K562 (cell line): ENCODE measurements at regions not wholly inside any gene's neighbourhood (a gene's known extent, or its start where the extent isn't known, plus 50 kb on each side); places are given as distances from the start of the nearest gene placed in this dataset.

Source experiments
- ATAC-seq: fragments of 200-7000 bp; cut with Tn5 transposase; 3 replicates; pipeline ENCODE4 v1.9.1; 2020; ENCODE audit warnings: moderate library complexity
- BruUV-seq: library from RNA; stranded (reverse); fragments of 400-500 nt; replicated peaks from 2 replicates; lab custom pipeline; 2021; lab: Mats Ljungman, UMichigan
- CTCF ChIA-PET: fragments of 300-600 bp; formaldehyde crosslinking; extraction: SDS; loops from one replicate; lab custom pipeline; 2021; ENCODE audit warnings: low intra/inter-chr PET ratio; lab: Yijun Ruan, JAX
- POLR2A ChIA-PET: fragments of 300-600, 350-650 bp; sonication (Branson Sonifier 250); formaldehyde crosslinking; extraction: SDS; loops from one replicate; lab custom pipeline; 2021; ENCODE audit warnings: antibody characterized with exemption, inconsistent platforms; lab: Yijun Ruan, JAX
- DNase-seq, 4 experiments: peaks; one replicate each; pipeline versions ENCODE4 v3.0.0 to v3.0.0-alpha.2; 2011 to 2018; ENCODE audit warnings: low spot score in 3 of 4, mixed read lengths in 3 of 4; ENCODE audit errors: extremely low read depth in 1 of 4
- FAIRE-seq: peaks from 2 replicates; lab custom pipeline; 2011; peaks lifted over from hg19 to GRCh38; lab: Jason Lieb, UNC
- H2AFZ ChIP-seq: 2 replicates; pipeline ENCODE4 v1.6.0; 2011; ENCODE audit warnings: low read depth, low read length, control low read depth, inconsistent platforms
- H3K27ac ChIP-seq: fragments of 200-600 bp; 3 replicates; pipeline ENCODE4 v1.8.0; 2011; ENCODE audit warnings: low read depth, mild to moderate bottlenecking, control low read depth, inconsistent platforms, low read length, moderate library complexity, mixed read lengths; ENCODE audit errors: extremely low read depth
- H3K27me3 ChIP-seq, 2 experiments: fragments of 300-600 bp in 1 of 2; 2 replicates in 1 of 2; 3 replicates in 1 of 2; pipeline versions ENCODE4 v1.6.0 to v1.8.0; 2011; ENCODE audit warnings: inconsistent platforms in 2 of 2, low read length in 2 of 2, mild to moderate bottlenecking in 1 of 2, mixed read lengths in 1 of 2, moderate library complexity in 1 of 2; ENCODE audit not compliant: control insufficient read depth in 2 of 2, insufficient read depth in 2 of 2
- H3K36me3 ChIP-seq: fragments of 300-600 bp; 3 replicates; pipeline ENCODE4 v1.8.0; 2011; ENCODE audit warnings: mild to moderate bottlenecking, low read length, inconsistent platforms; ENCODE audit not compliant: control insufficient read depth, insufficient read depth
- H3K4me1 ChIP-seq, 2 experiments: fragments of 200-600 bp in 1 of 2; replicated peaks in 1 of 2; 2 replicates in 1 of 2; 3 replicates in 1 of 2; pipeline versions ENCODE4 v1.5.1 to v1.8.0; 2011; ENCODE audit warnings: inconsistent platforms in 2 of 2, low read length in 2 of 2, mild to moderate bottlenecking in 1 of 2, mixed read lengths in 1 of 2, moderate library complexity in 1 of 2; ENCODE audit not compliant: control insufficient read depth in 2 of 2, insufficient read depth in 2 of 2
- H3K4me2 ChIP-seq: 2 replicates; pipeline ENCODE4 v1.6.1; 2011; ENCODE audit warnings: low read length, control low read depth, inconsistent platforms, mixed read lengths; ENCODE audit not compliant: insufficient read depth
- H3K4me3 ChIP-seq: fragments of 200-600 bp; sonication (generic), shearing (Covaris generic); 2 replicates; pipeline ENCODE4 v1.5.1; 2016; ENCODE audit warnings: control low read depth, inconsistent platforms
- H3K79me2 ChIP-seq: fragments of 200-600 bp; 3 replicates; pipeline ENCODE4 v1.8.0; 2011; ENCODE audit warnings: low read length, inconsistent platforms; ENCODE audit not compliant: control insufficient read depth, insufficient read depth
- H3K9ac ChIP-seq, 2 experiments: 2 replicates each; pipeline versions ENCODE4 v1.6.0 to v1.6.1; 2011; ENCODE audit warnings: low read depth in 2 of 2, low read length in 2 of 2, control low read depth in 1 of 2, inconsistent platforms in 1 of 2, mild to moderate bottlenecking in 1 of 2, mixed read lengths in 1 of 2; ENCODE audit not compliant: insufficient read depth in 1 of 2
- H3K9me1 ChIP-seq: one replicate; pipeline ENCODE4 v1.6.0; 2011; ENCODE audit warnings: inconsistent platforms, mild to moderate bottlenecking, low read length, moderate library complexity; ENCODE audit not compliant: control insufficient read depth, insufficient read depth
- H3K9me3 ChIP-seq: replicated peaks from 2 replicates; pipeline ENCODE4 v1.5.1; 2011; ENCODE audit warnings: low read depth, low read length, inconsistent platforms; ENCODE audit not compliant: control insufficient read depth, insufficient read depth
- H4K20me1 ChIP-seq: replicated peaks from 2 replicates; pipeline ENCODE4 v1.6.1; 2011; ENCODE audit warnings: low read length, inconsistent platforms, mixed read lengths; ENCODE audit not compliant: control insufficient read depth, insufficient read depth
- ATF4 ChIP-seq: fragments of 450-650 bp; formaldehyde crosslinking; IDR thresholded peaks from 2 replicates; pipeline ENCODE4 v1.4.0; 2022; ENCODE audit warnings: mild to moderate bottlenecking, moderate library complexity
- CLOCK ChIP-seq: fragments of 250-450 bp; sonication (Bioruptor Pico); IDR thresholded peaks from 2 replicates; pipeline ENCODE4 v1.4.0; 2020; ENCODE audit warnings: mild to moderate bottlenecking, moderate library complexity, borderline replicate concordance
- FUS ChIP-seq: fragments of 200-400 bp; formaldehyde crosslinking; optimal IDR thresholded peaks from 2 replicates; pipeline ENCODE3; 2017; ENCODE audit warnings: low read depth, low read length
- ZNF584 ChIP-seq: fragments of 200-800 bp; sonication (Bioruptor generic); IDR thresholded peaks from 2 replicates; pipeline ENCODE4 v1.6.1; 2016; ENCODE audit warnings: low read depth, mild to moderate bottlenecking, missing genetic modification characterization, missing compliant biosample characterization
- ZNF668 ChIP-seq: fragments of 250-450 bp; sonication (Bioruptor Pico); IDR thresholded peaks from 2 replicates; pipeline ENCODE4 v1.8.0; 2022; ENCODE audit warnings: mild to moderate bottlenecking, inconsistent platforms
- WGBS: fragments of 100-300 bp; shearing (Covaris generic); methylation state at CpG from one replicate; pipeline ENCODE4 v1.1.6; 2016; ENCODE audit warnings: low coverage, mixed read lengths; ENCODE audit not compliant: insufficient coverage; ENCODE audit errors: missing lambda C conversion rate; 5-methylcytosine and 5-hydroxymethylcytosine counted together
- in situ Hi-C: fragments of 300-500 bp; cut with MboI; formaldehyde crosslinking; loops from 4 replicates; pipeline ENCODE4 v1.15.0; 2018; ENCODE audit warnings: inconsistent platforms, mixed read lengths
- intact Hi-C: fragments of 100-400 bp; cut with micrococcal nuclease; formaldehyde crosslinking; loops from 2 replicates; pipeline ENCODE4 v1.14.2; 2022

GRCh38 chr15:23793191-23793680 lies 106.1 kb upstream of the NDN start:
- FAIRE-seq (no peak), ATAC-seq (no peak), DNase-seq (no peak)
- H2AFZ ChIP-seq: no peak overlapping the region
- ChIA-PET CTCF (no interaction called here), POLR2A (no interaction called here)
- no peak overlapping the region for H3K9ac ChIP-seq
- H3K4me1 ChIP-seq: no peaks in the 10 kb centered on the region
- H3K9me3 ChIP-seq: no peaks in the 10 kb centered on the region
- in situ Hi-C loops: no loop called here
- 3% methylated on average over 6 of the region's 6 CpGs for WGBS
- H3K79me2 ChIP-seq: no peaks in the 10 kb centered on the region
- no peak overlapping the region for H3K4me2 ChIP-seq
- no TSS peak for BruUV-seq
- H4K20me1 ChIP-seq: no peaks in the 10 kb centered on the region
- H3K4me3 ChIP-seq: no peak overlapping the region
- H3K9me1 ChIP-seq: no peaks in the 10 kb centered on the region
- no peaks in the 10 kb centered on the region for H3K27me3 ChIP-seq
- intact Hi-C loops: no loop called here
- TF ChIP-seq FUS (no peak), ZNF584 (CRISPR knock-in tag) (no peak), CLOCK (no peak), ATF4 (CRISPR knock-in tag) (no peak), ZNF668 (no peak)
- H3K36me3 ChIP-seq: no peaks in the 10 kb centered on the region
- H3K27ac ChIP-seq: no peak overlapping the region
